Kidney (tissue), 13 donors: ENCODE measurements at regions not wholly inside any gene's neighbourhood (a gene's known extent, or its start where the extent isn't known, plus 50 kb on each side); places are given as distances from the start of the nearest gene placed in this dataset.
A peak's percentile ranks its signal among the peaks of the same experiment; 100 is the strongest.

Experiments
- DNase-seq, 5 donors: peaks; one replicate each; pipeline ENCODE4 v3.0.0-alpha.2; 2013 to 2020
- FAIRE-seq: peaks from 2 replicates; lab custom pipeline; 2012; peaks lifted over from hg19 to GRCh38; lab: Jason Lieb, UNC
- H3K27ac ChIP-seq, 2 donors: one replicate each; pipeline ENCODE4 v1.7.0; 2013; ENCODE audit warnings: low read depth in 2 of 2, low read length in 2 of 2, inconsistent platforms in 1 of 2
- H3K27me3 ChIP-seq: one replicate; pipeline ENCODE4 v1.7.1; 2013; ENCODE audit warnings: low read length, inconsistent platforms; ENCODE audit not compliant: control insufficient read depth, insufficient read depth
- H3K36me3 ChIP-seq, 3 donors: one replicate each; pipeline versions ENCODE4 v1.7.0 to v1.7.1; 2013; ENCODE audit warnings: low read length in 3 of 3, control low read depth in 1 of 3, inconsistent platforms in 1 of 3; ENCODE audit not compliant: insufficient read depth in 3 of 3, control insufficient read depth in 2 of 3
- H3K4me1 ChIP-seq, 3 donors: one replicate each; pipeline versions ENCODE4 v1.7.0 to v1.7.1; 2013; ENCODE audit warnings: low read length in 3 of 3, inconsistent platforms in 1 of 3, low read depth in 1 of 3; ENCODE audit not compliant: control insufficient read depth in 2 of 3, insufficient read depth in 2 of 3
- H3K4me3 ChIP-seq, 3 donors: one replicate each; pipeline versions ENCODE4 v1.7.0 to v1.8.1; 2013; ENCODE audit warnings: low read length in 3 of 3, control low read depth in 1 of 3, inconsistent platforms in 1 of 3
- H3K9ac ChIP-seq, 3 donors: one replicate each; pipeline versions ENCODE4 v1.7.0 to v1.7.1; 2013; ENCODE audit warnings: low read length in 3 of 3, control low read depth in 1 of 3, inconsistent platforms in 1 of 3
- H3K9me3 ChIP-seq, 3 donors: one replicate each; pipeline versions ENCODE4 v1.7.0 to v1.7.1; 2013; ENCODE audit warnings: low read length in 3 of 3, control low read depth in 1 of 3, inconsistent platforms in 1 of 3; ENCODE audit not compliant: control insufficient read depth in 2 of 3, insufficient read depth in 1 of 3
- intact Hi-C: fragments of 100-400 bp; cut with DNase I; formaldehyde crosslinking; loops from one replicate; pipeline ENCODE4 v1.11.1; 2022
- TF ChIP-seq, protein P1 (sequence below): IDR thresholded peaks from 3 replicates; pipeline ENCODE4 v1.5.1; 2012; ENCODE audit warnings: mild to moderate bottlenecking, moderate library complexity, borderline replicate concordance; ENCODE audit not compliant: insufficient read depth; ENCODE audit errors: extremely low read depth
- donor health status: control.
- donor health status: control.
- donor health status: control.
- donor health status: control.
- donor health status: control.
- donor health status: DM: yes; HTN: yes; CAD: no.
- donor health status: Normal renal cell carcinoma (clear cell type).

- H3K27me3 ChIP-seq: no peaks in the 10 kb centered on the region
- peaks cover 3 to 21% (median 5%) of the 10 kb centered on the region in 3 donors for H3K4me1 ChIP-seq
- intact Hi-C loops: no loop called here
- no peaks in the 10 kb centered on the region for H3K36me3 ChIP-seq
- H3K9me3 ChIP-seq: no peaks in the 10 kb centered on the region
- H3K9ac ChIP-seq: no peak overlapping the region
- H3K27ac ChIP-seq: peak overlapping the region in 1 of 2 donors; percentile 62
- peak overlapping the region in 1 of 3 donors; percentile 29 for H3K4me3 ChIP-seq
- DNase-seq (peak in 2 of 5 donors; percentile 53 to 62), FAIRE-seq (no peak)
- TF ChIP-seq, protein P1, sequence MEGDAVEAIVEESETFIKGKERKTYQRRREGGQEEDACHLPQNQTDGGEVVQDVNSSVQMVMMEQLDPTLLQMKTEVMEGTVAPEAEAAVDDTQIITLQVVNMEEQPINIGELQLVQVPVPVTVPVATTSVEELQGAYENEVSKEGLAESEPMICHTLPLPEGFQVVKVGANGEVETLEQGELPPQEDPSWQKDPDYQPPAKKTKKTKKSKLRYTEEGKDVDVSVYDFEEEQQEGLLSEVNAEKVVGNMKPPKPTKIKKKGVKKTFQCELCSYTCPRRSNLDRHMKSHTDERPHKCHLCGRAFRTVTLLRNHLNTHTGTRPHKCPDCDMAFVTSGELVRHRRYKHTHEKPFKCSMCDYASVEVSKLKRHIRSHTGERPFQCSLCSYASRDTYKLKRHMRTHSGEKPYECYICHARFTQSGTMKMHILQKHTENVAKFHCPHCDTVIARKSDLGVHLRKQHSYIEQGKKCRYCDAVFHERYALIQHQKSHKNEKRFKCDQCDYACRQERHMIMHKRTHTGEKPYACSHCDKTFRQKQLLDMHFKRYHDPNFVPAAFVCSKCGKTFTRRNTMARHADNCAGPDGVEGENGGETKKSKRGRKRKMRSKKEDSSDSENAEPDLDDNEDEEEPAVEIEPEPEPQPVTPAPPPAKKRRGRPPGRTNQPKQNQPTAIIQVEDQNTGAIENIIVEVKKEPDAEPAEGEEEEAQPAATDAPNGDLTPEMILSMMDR: no peak
Measured at GRCh38 chr18:61127714-61128467, 205.3 kb upstream of the CDH20 start.

DNA sequence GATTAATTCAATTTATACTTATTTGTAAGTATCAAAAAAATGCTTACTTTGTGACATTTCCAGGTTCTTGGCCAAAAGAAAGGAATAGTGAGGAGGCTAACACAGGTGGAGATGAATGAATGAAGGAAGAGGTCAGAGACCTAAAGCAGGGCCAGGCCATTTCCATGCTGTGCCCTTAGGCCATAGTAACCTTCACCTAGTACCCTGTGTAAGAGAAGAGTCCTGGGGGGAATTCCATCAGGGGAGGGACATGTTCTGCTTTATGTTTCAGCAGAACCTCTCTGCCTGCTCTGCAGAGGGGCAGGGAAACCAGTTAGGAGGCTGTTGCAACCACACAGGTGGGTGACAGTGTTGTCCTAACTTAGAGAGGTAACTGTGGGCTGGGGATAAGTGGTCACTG, 204.2 kb upstream of the CDH20 start:
- FAIRE-seq (no peak), DNase-seq (no peak)
- H3K27ac ChIP-seq: no peak overlapping the region
- no peak overlapping the region for H3K4me3 ChIP-seq
- peaks cover 3 to 21% (median 5%) of the 10 kb centered on the region in 3 donors for H3K4me1 ChIP-seq
- TF ChIP-seq, protein P1: no peak
- H3K36me3 ChIP-seq: no peaks in the 10 kb centered on the region
- no peaks in the 10 kb centered on the region for H3K9me3 ChIP-seq
- H3K27me3 ChIP-seq: no peaks in the 10 kb centered on the region
- no peak overlapping the region for H3K9ac ChIP-seq
- intact Hi-C loops: no loop called here

- TF ChIP-seq, protein P1: no peak
- Histone ChIP-seq H3K36me3 (no peaks in the 10 kb centered on the region), H3K4me1 (peaks cover 3 to 20% (median 5%) of the 10 kb centered on the region in 3 donors), H3K27me3 (no peaks in the 10 kb centered on the region), H3K9ac (no peak overlapping the region), H3K4me3 (no peak overlapping the region), H3K9me3 (no peaks in the 10 kb centered on the region), H3K27ac (no peak overlapping the region)
- intact Hi-C loops: no loop called here
- FAIRE-seq: no peak
- DNase-seq: no peak
Measured at GRCh38 chr18:61132031-61132430, 201.2 kb upstream of the CDH20 start.
